ENCODE measurements at regions not wholly inside any gene's neighbourhood (a gene's known extent, or its start where the extent isn't known, plus 50 kb on each side); places are given as distances from the start of the nearest gene placed in this dataset.
A peak's percentile ranks its signal among the peaks of the same experiment; 100 is the strongest.

DNA sequence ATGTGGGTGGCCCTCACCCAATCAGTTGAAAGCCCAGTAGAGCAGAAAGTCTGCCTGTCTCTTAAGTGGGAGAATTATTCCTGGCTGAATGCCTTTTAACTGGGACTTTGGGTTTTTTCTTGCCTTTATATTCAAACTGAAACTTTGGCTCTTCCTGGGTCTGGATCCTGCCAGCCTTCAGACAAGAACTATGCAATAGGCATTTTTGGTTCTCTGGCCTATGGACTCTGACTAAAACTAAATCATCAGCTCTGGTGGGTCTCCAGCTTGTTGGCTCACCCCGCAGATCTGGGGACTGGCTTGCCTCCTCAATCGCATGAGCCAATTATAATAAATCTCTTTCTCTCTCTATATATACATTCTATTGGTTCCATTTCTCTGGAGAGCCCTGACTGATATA lies 173.0 kb upstream of the IGF1 start:
- no peak for DNase-seq

DNA sequence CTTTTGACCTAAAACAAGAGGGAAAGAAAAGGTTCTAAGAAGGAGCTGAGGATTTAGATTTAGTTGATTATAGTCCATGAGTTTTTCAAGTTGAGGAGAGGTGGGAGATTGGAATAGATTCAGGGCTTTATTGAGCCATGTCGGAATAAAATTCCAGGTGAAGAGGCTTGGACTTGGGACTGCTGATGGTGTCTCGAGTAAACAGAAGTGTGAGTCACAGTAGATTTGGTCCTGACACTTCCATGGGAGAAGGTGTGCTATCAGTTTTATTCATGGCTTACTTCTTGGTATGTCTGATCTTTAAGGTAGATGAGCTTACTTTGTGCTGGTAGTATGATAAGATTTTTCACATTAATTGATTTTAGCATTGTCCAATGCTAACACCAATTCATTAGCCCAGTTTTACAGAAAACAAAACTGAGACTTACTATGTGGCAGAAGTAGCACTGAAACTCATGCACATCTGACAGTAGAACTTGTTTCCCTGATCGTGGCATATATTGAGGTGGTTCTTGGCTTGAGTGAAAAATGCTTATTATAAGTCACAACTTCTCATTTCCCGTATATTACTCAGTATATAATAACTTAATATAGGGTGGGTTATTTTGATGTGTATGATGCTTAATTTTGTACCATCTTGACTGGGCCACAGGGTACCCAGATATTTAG lies 172.4 kb upstream of the IGF1 start:
- no peak for DNase-seq

DNA sequence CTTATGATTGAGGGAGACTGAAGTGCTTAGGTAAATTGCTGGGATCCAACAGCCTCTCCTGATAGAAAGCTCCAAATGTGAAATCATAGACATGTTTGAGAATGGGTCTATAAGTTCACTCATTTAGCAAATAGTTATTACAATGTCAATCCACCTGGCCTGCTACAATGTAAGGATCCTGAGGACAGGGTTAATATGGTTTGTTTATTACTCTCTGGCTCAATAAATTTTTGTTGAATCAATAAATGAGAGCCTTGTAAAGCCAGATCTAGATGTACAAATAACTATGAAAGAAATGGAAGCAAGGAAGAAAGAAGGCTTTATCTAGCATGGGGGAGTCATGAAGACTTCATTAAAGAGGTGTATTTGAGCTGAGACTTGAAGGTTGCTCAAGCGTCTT lies 165.6 kb upstream of the IGF1 start:
- DNase-seq = no peak

DNA sequence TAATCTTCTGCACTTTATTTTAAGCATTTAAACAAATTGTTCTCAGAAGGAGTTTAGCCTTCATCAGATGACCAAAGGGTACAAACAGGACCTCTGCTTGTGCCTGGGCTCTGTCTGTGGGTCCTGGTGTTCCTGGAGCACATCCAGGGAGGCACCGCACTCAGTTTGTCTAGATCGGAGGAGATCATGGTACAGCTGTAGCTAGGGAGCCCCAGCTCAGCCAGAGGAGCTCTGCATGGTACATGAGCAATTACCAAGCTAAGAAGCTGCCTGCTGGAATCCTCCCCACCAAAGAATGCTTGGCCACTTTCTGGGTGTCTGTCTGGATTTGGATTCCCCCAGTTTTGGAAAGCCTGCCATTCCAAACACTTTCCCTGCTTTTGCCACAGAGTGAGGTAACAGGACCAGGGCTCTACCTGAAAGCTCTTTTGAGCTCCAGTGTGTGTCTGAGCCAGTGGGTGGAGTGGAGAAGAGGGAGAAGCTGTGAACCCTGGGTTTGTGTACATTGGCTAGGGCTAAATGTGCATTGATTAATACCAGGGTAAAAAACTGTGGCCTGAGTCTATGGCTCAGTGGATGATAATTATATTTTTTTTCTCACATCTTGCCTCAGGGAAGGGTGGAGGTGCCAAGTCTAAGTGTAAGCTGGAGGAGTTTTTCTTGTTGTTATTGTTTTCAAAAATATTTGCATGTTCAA lies 163.7 kb upstream of the IGF1 start:
- no peak for DNase-seq

DNA sequence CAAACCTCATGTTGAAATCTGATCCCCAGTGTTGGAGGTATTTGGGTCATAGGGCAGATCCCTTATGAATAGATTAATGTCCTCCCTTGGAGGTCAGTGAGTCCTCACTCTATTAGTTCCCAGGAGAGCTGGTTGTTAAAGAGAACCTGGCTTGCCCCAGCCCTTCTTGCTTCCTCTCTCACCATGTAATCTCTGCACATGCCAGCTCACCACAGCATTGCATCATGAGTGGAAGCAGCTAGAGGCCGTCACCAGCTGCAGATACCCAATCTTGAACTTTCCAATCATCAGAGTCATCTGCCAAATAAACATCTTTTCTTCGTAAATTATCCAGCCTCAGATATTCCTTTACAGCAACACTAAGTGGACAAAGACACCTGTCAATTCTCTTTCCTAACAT lies 161.8 kb upstream of the IGF1 start:
- peak; percentile 28 for DNase-seq

DNA sequence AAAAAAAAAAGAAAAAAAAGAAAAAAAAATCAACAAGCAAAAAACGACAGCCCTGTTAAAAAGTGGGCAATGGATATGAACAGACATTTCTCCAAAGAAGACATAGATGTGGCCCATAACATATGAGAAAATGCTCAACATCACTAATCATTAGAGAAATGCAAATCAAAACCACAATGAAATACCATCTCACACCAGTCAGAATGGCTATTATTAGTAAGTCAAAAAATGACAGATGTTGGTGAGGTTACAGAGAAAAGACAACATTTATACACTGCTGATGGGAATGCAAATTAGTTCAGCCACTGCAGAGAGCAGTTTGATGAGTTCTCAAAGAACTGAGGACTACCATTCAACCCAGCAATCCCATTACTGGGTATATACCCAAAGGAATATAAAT lies 160.3 kb upstream of the IGF1 start:
- DNase-seq = peak; percentile 29

DNA sequence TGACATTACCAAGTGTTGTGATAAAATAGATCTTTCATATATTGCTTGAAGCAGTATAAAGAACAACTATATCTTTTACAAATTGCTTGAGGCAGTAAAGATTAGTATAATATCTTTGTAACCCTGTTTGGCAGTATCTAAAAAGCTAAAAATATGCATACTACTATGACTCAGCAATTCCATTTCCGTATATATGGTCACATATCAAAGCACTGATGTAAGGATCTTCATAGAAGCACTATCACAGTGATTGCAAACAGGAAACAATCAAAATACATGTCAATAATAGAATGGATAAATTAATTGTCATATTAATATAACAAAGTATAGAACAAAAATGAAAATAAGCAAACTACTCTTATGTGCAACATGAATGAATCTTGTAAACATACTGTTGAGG lies 158.4 kb upstream of the IGF1 start:
- peak; percentile 60 for DNase-seq

DNA sequence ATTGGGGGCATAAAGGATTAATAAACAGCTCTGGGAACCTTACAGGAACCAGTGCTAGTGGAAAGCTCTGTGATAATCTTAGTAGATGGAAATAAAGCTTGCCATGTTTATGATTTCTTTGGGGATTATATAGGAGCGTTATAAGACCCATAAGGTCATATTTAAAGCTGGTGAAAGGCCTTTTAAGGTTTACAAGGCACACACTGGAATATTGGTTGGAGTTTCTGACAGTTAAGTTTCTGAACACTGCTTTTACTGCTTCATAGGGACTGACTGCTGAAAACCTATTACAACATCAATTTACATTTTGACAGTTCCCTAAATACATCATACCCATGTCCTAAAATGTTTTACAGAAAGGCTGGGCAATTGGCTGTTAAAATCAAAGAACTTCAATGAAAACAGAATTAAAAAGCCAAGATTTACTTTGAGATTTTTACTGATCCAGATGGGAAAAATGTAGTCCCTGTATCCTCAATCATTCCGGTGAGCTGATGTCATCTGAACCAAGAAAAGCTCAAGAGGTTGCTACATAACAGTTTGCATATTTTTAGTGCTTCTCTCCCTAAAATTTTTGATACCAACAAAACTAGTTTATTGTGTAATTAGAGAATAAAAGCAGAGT lies 153.7 kb upstream of the IGF1 start:
- peak; percentile 86 for DNase-seq

DNA sequence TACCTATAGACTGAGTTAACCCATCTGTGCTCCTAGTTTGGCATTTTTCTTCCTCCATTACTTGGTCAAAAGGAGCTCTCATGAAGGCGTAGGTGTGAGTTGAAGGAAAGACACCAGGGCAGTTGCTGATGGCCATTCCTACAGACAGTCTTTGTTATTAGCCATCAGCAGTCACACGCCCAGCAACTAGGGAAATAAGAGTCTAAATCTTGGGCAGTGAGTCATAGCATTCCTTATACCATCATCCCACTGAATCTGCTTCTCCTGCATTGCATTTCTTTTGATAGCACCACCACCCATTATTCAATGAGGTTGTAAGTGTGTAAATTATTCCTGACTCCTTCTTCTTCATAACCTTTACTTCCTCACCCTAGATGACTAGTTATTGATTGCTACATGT lies 150.9 kb upstream of the IGF1 start:
- peak; percentile 90 for DNase-seq

DNA sequence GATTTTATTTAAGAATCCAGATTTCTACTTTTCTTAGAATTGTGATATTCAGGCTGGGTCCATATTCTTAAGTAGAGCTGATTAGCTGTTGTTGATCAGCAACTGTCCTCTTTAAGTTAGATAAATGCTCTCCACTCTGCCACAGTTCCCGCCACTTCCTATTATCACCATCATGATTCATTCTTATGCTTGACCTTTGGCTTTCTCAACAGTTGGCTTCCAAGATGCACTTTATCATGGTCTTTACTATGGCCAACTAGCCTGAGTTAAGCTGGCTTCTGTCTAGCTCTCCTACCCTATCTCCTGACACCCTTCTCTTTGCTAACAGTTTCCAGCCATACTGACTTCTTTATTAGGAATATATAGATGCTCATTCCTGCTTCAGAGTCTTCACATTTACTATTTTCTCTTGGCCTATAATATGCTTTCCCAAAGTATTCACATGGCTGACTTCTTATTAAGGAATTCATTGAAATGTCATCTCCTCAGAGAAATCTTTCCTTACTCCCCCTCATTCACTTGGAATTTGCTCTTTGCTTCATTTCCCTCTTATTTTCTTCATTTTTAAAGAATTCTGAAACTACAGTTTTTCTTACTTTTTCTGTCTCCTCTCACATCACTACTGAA lies 149.0 kb upstream of the IGF1 start:
- peak; percentile 66 for DNase-seq

DNA sequence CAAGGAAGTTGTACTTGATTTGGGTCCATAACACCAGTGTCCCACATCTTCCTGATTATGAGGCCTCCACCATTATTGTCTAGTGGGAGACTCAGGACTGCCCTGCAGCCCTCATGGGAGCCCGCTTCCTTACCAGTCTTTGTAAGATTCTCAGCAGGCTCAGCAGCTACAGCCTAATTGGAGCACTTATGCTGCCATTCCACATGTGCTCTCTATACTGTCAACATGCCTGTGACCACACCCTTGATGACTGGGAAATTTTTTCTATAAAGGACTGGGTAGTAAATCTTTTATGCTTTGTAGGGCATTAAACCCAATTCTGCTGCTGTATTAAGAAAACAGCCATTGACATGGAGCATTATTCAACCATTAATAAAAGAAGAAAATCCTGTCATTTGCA lies 145.5 kb upstream of the IGF1 start:
- no peak for DNase-seq

DNA sequence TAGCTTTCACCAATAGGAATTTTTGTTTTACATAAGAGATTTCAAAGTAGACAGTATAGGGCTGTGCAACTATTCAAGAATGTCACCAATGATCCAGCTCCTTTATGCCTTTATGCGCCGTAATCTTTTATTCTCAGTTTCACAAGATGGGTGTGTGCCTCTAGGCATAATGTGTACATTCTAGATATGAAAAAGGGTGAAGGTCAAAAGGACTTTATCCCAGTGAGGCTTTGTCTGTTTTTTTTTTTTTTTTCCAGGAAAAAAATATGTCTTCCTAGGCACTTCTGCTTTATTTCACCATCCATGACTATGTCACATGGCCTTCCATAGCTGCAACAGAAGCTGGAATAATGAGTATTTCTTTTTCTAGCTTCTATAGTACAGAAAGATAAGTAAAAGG lies 142.3 kb upstream of the IGF1 start:
- no peak for DNase-seq

DNA sequence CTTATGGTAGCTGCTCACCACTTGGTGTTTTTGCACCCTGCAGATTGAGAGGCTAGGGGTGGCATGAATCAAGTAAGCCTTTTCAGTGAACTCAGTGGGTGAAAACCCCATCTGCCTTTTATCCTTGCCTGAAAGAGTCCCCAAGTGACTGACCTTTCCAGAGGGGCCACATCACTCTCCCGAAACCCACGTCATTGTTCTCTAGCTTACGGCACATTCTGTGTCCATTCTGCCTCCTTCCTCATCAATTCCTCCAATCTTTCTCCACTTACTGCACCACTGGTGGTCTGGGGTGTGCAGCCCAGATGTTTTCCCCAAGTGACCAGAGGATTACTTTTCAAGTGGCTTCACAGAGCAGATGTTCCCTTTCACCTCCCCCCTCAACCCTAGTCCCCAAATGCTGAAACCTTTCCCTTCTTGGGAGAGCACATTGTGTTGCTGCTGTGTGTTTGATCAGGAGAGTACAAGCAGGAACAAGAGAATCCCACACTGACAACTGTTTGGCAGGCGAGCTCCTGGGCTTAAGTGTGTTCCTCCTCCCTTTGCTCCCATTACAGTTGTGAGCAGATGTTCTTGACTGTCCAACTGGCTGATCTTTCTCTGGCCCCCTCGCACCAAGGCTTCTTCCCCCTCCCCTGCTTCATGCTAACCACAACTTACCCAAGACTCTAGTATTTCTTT lies 138.0 kb upstream of the IGF1 start:
- DNase-seq = no peak

DNA sequence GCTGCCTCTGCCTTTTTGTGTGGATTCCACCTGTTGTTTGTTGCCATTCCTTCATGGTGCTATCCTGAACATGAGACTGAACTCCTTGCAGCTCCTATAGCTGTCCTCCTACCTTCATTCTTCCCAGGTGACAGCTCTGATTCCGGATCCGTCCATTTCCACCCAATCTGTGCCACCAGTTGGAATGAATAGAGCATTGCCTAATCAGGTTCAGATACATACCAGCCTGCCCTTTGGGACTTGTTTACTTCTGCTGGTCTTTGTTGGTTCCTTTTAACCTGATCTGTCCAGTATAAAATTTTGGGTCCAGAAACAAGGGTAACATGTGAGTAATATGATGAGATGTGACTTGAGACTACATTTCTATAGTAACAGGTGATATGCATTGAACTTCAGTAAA lies 136.3 kb upstream of the IGF1 start:
- DNase-seq = no peak

DNA sequence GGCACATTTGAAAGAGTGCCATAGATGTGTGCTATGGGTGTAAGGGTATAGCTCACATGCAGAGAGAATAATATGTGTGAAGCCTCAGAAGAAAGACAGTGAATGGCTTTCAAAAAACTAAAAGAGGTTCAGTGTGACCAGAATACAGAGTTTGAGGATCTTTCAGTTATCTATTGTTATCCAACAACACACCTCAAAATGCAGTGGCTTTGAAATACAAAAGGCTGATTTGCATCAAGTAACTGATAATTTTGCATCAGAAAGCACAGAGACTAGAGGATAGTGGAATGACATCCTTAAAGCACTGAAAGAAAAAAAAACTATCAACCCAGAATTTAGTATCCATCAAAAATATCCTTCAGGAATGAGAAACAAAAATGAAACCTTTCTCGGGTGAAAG lies 131.6 kb upstream of the IGF1 start:
- no peak for DNase-seq

DNA sequence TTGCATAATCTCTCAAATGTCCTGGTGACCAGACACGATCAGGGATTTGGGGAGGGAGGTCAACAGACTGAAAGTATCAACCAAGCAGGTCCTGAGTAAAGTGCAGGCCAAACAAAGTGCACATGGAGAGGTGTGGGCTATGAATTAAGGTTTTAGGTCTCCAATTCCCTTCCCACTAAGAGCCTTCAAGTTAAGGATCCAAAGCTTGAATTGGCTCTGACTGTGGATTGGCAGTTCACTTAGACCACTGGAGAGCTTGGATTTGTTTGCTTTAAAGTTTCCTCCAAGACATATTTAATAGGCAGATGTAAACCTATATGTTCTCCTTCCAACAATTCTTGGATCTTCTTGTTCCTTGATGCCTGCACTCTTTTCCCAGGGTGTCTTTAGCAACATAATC lies 129.6 kb upstream of the IGF1 start:
- DNase-seq = no peak

DNA sequence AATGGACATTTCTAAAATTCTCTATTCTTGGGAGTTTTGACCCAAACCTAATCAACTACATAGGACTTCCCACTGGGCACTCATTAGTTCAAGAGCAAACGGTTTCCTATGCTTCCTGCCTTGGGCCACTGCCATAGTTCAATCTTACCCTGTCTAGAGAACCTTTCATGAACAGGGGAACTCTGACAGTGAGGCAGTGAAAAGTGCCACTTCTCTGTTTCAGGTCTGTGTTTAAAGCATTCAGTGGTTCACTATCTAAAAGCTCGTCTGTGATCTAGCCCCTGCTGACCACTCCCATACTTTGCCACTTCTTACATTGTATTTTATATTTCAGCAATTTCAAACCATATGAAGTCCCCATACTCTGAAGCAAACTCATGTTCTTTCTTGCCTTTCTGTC lies 122.7 kb upstream of the IGF1 start:
- DNase-seq = no peak

DNA sequence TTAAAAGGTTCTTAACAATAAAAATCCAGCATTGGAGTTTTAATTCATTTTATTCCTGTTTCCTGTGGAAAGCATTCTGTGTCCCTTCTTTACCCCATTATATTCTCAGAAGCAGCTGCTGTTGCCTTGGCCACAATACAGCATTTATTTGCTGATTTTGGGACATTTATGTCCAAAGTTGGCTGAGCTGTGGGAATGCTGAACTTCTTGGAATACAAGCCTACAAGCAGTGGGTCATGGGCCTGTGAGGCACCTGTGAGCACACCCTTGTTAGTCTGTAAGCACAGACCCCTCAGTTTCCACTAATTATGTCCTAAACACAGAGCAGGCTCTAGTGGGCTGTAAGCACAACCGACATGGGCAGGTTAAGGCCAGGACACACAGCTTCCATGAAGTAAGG lies 122.2 kb upstream of the IGF1 start:
- no peak for DNase-seq

DNA sequence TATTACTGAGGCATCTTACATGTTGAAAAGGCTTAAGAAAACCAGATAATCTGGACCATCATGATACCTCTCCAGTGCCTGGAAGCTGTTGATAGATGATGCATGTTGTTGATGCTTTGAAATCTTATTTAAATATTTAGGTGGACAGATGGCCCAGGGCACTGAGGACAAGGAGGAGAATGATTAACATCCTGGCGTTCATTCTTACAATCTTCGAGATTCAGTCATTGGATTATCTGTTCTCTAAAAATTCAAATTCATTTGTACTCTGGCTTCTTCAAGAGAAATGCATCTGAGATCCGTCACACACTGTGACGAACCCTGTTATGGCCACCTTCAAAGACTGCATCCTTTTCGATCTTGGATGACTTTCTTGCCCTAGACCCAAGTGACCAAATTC lies 121.3 kb upstream of the IGF1 start:
- no peak for DNase-seq

DNA sequence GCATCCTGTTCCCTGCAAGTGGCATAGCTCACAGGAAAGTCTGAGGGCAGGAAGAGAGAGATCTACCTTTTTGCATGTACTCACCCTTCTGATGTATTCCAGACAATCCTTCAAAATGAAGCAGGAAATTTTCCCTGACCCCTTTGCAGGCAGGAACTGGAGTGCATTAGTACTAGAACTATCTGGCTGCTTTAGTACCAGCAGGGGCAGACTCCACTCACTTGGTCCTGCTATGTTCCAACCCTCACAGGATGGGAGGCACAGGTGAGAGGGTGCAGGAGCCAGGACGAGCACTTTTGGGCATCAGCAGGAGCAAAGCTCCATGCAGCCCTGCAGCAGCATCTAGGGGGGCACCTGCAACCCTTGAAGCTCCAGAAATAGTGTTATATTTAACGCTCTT lies 116.3 kb upstream of the IGF1 start:
- no peak for DNase-seq

DNA sequence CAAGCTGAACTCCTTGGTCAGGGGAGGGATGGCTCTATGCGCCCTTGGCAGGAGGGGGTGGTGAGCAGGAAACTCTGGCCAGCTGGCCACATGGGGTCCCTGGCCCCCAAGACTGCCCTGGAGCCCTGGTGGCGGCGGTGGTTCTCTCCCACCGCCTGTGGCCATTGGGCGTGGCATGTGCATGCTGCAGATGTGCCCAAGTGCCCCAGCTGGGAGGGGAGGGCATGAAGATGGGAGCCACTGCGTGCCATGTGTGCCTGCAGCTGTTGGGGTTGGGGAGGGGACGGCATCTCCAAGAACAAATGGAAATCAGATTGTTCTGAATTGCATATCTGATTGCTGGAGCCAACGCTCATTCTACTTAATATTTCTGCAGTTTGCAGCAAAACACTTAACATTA lies 115.7 kb upstream of the IGF1 start:
- no peak for DNase-seq

DNA sequence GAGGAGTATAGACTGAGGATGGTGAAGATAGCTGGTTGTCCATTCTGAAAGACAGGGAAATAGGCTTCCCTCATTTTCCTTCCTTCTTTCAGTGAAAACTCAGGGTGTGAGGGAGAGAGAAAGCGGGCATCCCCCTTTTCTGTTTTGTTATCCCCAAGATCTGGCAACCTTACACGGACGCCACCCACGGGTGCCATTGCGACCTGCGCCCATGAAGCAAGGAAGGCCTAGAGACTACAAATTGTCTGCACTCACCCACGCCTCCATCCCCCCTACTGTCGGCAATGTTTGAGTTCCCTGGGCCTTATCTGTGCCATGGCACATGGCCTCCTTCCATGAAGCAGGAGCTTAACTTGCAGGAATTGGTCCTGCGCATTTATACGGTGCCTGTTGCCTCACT lies 115.0 kb upstream of the IGF1 start:
- DNase-seq = no peak

DNA sequence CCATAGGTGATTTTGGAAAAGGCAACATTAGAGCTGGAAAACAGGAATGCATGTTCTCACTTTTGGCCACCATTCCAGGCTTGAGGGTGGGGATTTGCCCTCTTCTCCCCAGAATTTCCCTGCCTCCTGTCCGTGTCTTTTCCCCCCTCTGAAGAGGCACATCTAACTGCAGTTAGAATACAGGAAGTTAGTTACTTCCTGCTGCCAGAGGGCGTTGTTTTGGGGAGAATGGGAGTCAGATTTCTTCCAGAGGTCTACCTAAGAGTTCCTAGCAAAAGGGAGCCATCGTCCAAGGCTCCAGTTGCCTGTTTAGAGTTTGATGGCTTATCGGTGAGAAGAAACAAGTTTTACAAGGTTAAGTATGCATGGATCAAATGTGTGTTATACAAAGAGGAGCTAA lies 112.8 kb upstream of the IGF1 start:
- DNase-seq = no peak

DNA sequence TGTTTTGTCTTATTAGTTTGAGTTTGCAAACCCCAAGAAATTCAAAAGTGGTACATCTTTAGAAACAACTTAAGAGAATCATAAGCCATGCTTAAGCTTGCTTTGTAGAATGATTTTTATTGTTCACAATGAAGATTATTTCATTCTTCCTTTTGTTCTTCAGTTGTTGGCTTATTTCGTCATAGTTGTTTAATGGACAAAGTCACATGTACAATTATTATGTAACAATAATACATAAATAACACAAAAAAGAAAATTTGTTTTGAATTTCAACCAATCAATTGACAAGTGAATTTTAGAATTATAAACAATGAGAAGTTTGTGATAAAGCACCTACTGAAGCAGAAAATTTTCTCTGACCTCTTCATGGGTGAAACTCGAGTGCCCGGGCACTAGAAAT lies 111.8 kb upstream of the IGF1 start:
- no peak for DNase-seq

Data from fibroblast of skin of right quadriceps (primary cell).